ENCODE measurements at regions not wholly inside any gene's neighbourhood (a gene's known extent, or its start where the extent isn't known, plus 50 kb on each side); places are given as distances from the start of the nearest gene placed in this dataset.

GRCh38 chr14:51392416-51392815, 152.4 kb downstream of the TMX1 start:
- peaks cover 47% of the 10 kb centered on the region for H3K4me1 Mint-ChIP-seq (ENCODE audit: unreplicated experiment)
- peaks cover 10% of the 10 kb centered on the region for H3K9me3 Mint-ChIP-seq
- H3K27ac Mint-ChIP-seq, result no peak overlapping the region
- no peak for DNase-seq (ENCODE audit: extremely low spot score, unreplicated experiment)
- no peak for TF ChIP-seq CTCF (conservative IDR thresholded peaks at IDR 0.05)
- no peaks in the 10 kb centered on the region for H3K36me3 Mint-ChIP-seq
- H3K4me3 Mint-ChIP-seq, result no peak overlapping the region
- H3K27me3 Mint-ChIP-seq, result peaks cover 2% of the 10 kb centered on the region

- Mint-ChIP-seq H3K27ac (peak overlapping the region; percentile 82), H3K9me3 (peaks cover 10% of the 10 kb centered on the region)
- TF ChIP-seq CTCF (conservative IDR thresholded peaks at IDR 0.05), result no peak
These were observed 154.3 kb downstream of the TMX1 start for GRCh38 chr14:51394384-51394783.

GRCh38 chr14:51394804-51395203, 154.8 kb downstream of the TMX1 start:
- H3K27me3 Mint-ChIP-seq, result no peaks in the 10 kb centered on the region
- H3K4me1 Mint-ChIP-seq (ENCODE audit: unreplicated experiment), result peaks cover 50% of the 10 kb centered on the region
- H3K27ac Mint-ChIP-seq, result peak overlapping the region; percentile 82
- peaks cover 10% of the 10 kb centered on the region for H3K9me3 Mint-ChIP-seq
- TF ChIP-seq CTCF (conservative IDR thresholded peaks at IDR 0.05), result no peak
- peak overlapping the region; percentile 54 for H3K4me3 Mint-ChIP-seq
- no peak for DNase-seq (ENCODE audit: extremely low spot score, unreplicated experiment)
- H3K36me3 Mint-ChIP-seq, result no peaks in the 10 kb centered on the region

More at GRCh38 chr14:51394384-51394783, 154.3 kb downstream of the TMX1 start:
- H3K27me3 Mint-ChIP-seq, result no peaks in the 10 kb centered on the region
- H3K36me3 Mint-ChIP-seq, result no peaks in the 10 kb centered on the region
- peaks cover 50% of the 10 kb centered on the region for H3K4me1 Mint-ChIP-seq (ENCODE audit: unreplicated experiment)
- H3K4me3 Mint-ChIP-seq, result peak overlapping the region; percentile 54
- no peak for DNase-seq (ENCODE audit: extremely low spot score, unreplicated experiment)

GRCh38 chr14:51395361-51395849, 155.4 kb downstream of the TMX1 start:
- H3K27ac Mint-ChIP-seq, result peak overlapping the region; percentile 82

GRCh38 chr14:51396222-51396815, 156.3 kb downstream of the TMX1 start:
- no peak for DNase-seq (ENCODE audit: extremely low spot score, unreplicated experiment)
- H3K27me3 Mint-ChIP-seq, result no peaks in the 10 kb centered on the region
- peaks cover 55% of the 10 kb centered on the region for H3K4me1 Mint-ChIP-seq (ENCODE audit: unreplicated experiment)
- no peaks in the 10 kb centered on the region for H3K36me3 Mint-ChIP-seq
- peak overlapping the region; percentile 82 for H3K27ac Mint-ChIP-seq
- TF ChIP-seq CTCF (conservative IDR thresholded peaks at IDR 0.05), result no peak
- H3K4me3 Mint-ChIP-seq, result peak overlapping the region; percentile 13
- H3K9me3 Mint-ChIP-seq, result peaks cover 5% of the 10 kb centered on the region

More at GRCh38 chr14:51395361-51395849, 155.4 kb downstream of the TMX1 start:
- H3K4me1 Mint-ChIP-seq (ENCODE audit: unreplicated experiment), result peaks cover 55% of the 10 kb centered on the region
- H3K9me3 Mint-ChIP-seq, result peaks cover 6% of the 10 kb centered on the region
- TF ChIP-seq CTCF (conservative IDR thresholded peaks at IDR 0.05), result no peak
- no peaks in the 10 kb centered on the region for H3K36me3 Mint-ChIP-seq
- H3K27me3 Mint-ChIP-seq, result no peaks in the 10 kb centered on the region
- H3K4me3 Mint-ChIP-seq, result peak overlapping the region; percentile 54
- DNase-seq (ENCODE audit: extremely low spot score, unreplicated experiment), result no peak
